IMR-90 (cell line): ENCODE measurements at regions not wholly inside any gene's neighbourhood (a gene's known extent, or its start where the extent isn't known, plus 50 kb on each side); places are given as distances from the start of the nearest gene placed in this dataset.

Source experiments
- ATAC-seq: fragments of 200-7000 bp; cut with Tn5 transposase; 2 replicates; pipeline ENCODE4 v1.9.1; 2020; ENCODE audit warnings: low read depth, mild to moderate bottlenecking, moderate library complexity
- BruUV-seq: library from RNA; stranded (reverse); fragments of 400-500 nt; replicated peaks from 2 replicates; lab custom pipeline; 2021; lab: Mats Ljungman, UMichigan
- CTCF ChIA-PET: fragments of 300-600 bp; formaldehyde crosslinking; extraction: SDS; loops from one replicate; lab custom pipeline; 2021; ENCODE audit warnings: antibody characterized with exemption; lab: Yijun Ruan, JAX
- POLR2A ChIA-PET: fragments of 300-600 bp; sonication (Branson Sonifier 250); formaldehyde crosslinking; loops from one replicate; lab custom pipeline; 2022; ENCODE audit warnings: antibody characterized with exemption; ENCODE audit not compliant: unreplicated experiment; lab: Charles Lee
- DNase-seq: peaks from one replicate; pipeline ENCODE4 v3.0.0; 2013
- H2AFZ ChIP-seq: replicated peaks from 2 replicates; pipeline ENCODE3; 2013; ENCODE audit warnings: low read length, mild to moderate bottlenecking; ENCODE audit not compliant: poor library complexity
- H2AK5ac ChIP-seq: 2 replicates; pipeline ENCODE4 v1.6.1; 2013; ENCODE audit warnings: low read depth, low read length, inconsistent platforms
- H2AK9ac ChIP-seq: replicated peaks from 2 replicates; pipeline ENCODE3; 2013; ENCODE audit warnings: mild to moderate bottlenecking, low read depth, low read length, moderate library complexity; ENCODE audit not compliant: poor library complexity
- H2BK120ac ChIP-seq: 2 replicates; pipeline ENCODE4 v1.6.1; 2013; ENCODE audit warnings: low read depth, low read length, inconsistent platforms
- H2BK15ac ChIP-seq: 3 replicates; pipeline ENCODE4 v1.6.1; 2013; ENCODE audit warnings: low read depth, low read length, inconsistent platforms
- H2BK20ac ChIP-seq: 2 replicates; pipeline ENCODE4 v1.6.1; 2013; ENCODE audit warnings: low read depth, mild to moderate bottlenecking, inconsistent platforms, low read length, moderate library complexity
- H2BK5ac ChIP-seq: 2 replicates; pipeline ENCODE4 v1.6.1; 2013; ENCODE audit warnings: mild to moderate bottlenecking, low read depth, low read length, inconsistent platforms; ENCODE audit not compliant: poor library complexity, severe bottlenecking
- H3K14ac ChIP-seq: replicated peaks from 2 replicates; pipeline ENCODE4 v1.6.1; 2013; ENCODE audit warnings: low read depth, low read length, inconsistent platforms
- H3K18ac ChIP-seq: 2 replicates; pipeline ENCODE4 v1.6.1; 2013; ENCODE audit warnings: low read depth, low read length, control low read depth
- H3K23ac ChIP-seq: 2 replicates; pipeline ENCODE4 v1.6.1; 2013; ENCODE audit warnings: low read depth, low read length, inconsistent platforms
- H3K27ac ChIP-seq: 2 replicates; pipeline ENCODE4 v1.5.1; 2013; ENCODE audit warnings: mild to moderate bottlenecking, control low read depth, low read length; ENCODE audit not compliant: insufficient read depth
- H3K27me3 ChIP-seq: 2 replicates; pipeline ENCODE4 v1.6.1; 2013; ENCODE audit warnings: low read length; ENCODE audit not compliant: control insufficient read depth, insufficient read depth
- H3K36me3 ChIP-seq: 2 replicates; pipeline ENCODE4 v1.6.1; 2013; ENCODE audit warnings: low read length, mixed read lengths; ENCODE audit not compliant: control insufficient read depth, insufficient read depth
- H3K4ac ChIP-seq: 2 replicates; pipeline ENCODE4 v1.6.1; 2013; ENCODE audit warnings: low read depth, low read length, inconsistent platforms
- H3K4me1 ChIP-seq: 2 replicates; pipeline ENCODE4 v1.6.1; 2013; ENCODE audit warnings: low read length, mixed read lengths; ENCODE audit not compliant: control insufficient read depth, insufficient read depth
- H3K4me2 ChIP-seq: 2 replicates; pipeline ENCODE4 v1.6.1; 2013; ENCODE audit warnings: low read depth, mild to moderate bottlenecking, control low read depth, low read length, moderate library complexity
- H3K4me3 ChIP-seq: 2 replicates; pipeline ENCODE4 v1.5.1; 2013; ENCODE audit warnings: low read depth, mild to moderate bottlenecking, control low read depth, low read length, moderate library complexity; ENCODE audit not compliant: insufficient read depth
- H3K56ac ChIP-seq: 2 replicates; pipeline ENCODE4 v1.6.1; 2013; ENCODE audit warnings: low read length, inconsistent platforms; ENCODE audit not compliant: insufficient read depth; ENCODE audit errors: extremely low read depth
- H3K79me1 ChIP-seq, 2 experiments: 2 replicates each; pipeline ENCODE4 v1.6.1; 2013; ENCODE audit warnings: low read length in 2 of 2, inconsistent platforms in 1 of 2, low read depth in 1 of 2
- H3K9ac ChIP-seq: 2 replicates; pipeline ENCODE4 v1.6.1; 2013; ENCODE audit warnings: low read depth, low read length, control low read depth
- H3K9me1 ChIP-seq: 2 replicates; pipeline ENCODE4 v1.6.1; 2013; ENCODE audit warnings: low read length, inconsistent platforms; ENCODE audit not compliant: insufficient read depth
- H3K9me3 ChIP-seq: 2 replicates; pipeline ENCODE4 v1.6.1; 2013; ENCODE audit warnings: low read length; ENCODE audit not compliant: control insufficient read depth, insufficient read depth
- H4K20me1 ChIP-seq: 2 replicates; pipeline ENCODE4 v1.6.1; 2013; ENCODE audit warnings: low read length, inconsistent platforms; ENCODE audit not compliant: insufficient read depth
- H4K5ac ChIP-seq: 2 replicates; pipeline ENCODE4 v1.6.1; 2013; ENCODE audit warnings: mild to moderate bottlenecking, low read depth, low read length, control low read depth
- H4K8ac ChIP-seq, 2 experiments: 2 replicates each; pipeline ENCODE4 v1.6.1; 2013; ENCODE audit warnings: low read depth in 2 of 2, low read length in 2 of 2, control low read depth in 1 of 2, inconsistent platforms in 1 of 2
- H4K91ac ChIP-seq: 2 replicates; pipeline ENCODE4 v1.6.1; 2013; ENCODE audit warnings: low read depth, low read length, inconsistent platforms; ENCODE audit not compliant: insufficient read depth
- BHLHE40 ChIP-seq: fragments of 150-350 bp; IDR thresholded peaks from 2 replicates; pipeline ENCODE4 v1.6.1; 2016; ENCODE audit warnings: mild to moderate bottlenecking, low read depth, low read length
- CEBPB ChIP-seq: IDR thresholded peaks from 2 replicates; pipeline ENCODE4 v1.6.1; 2012; ENCODE audit warnings: low read depth, low read length, improper control_type of control experiment
- CHD1 ChIP-seq: IDR thresholded peaks from 2 replicates; pipeline ENCODE4 v1.6.1; 2012; ENCODE audit warnings: low read depth, low read length, improper control_type of control experiment
- CTCF ChIP-seq: conservative IDR thresholded peaks from 2 replicates; pipeline ENCODE4 v1.5.1; 2012; ENCODE audit warnings: mild to moderate bottlenecking, low read depth, low read length, improper control_type of control experiment
- ELK1 ChIP-seq: fragments of 150-350 bp; IDR thresholded peaks from 2 replicates; pipeline ENCODE4 v1.6.1; 2016; ENCODE audit warnings: low read depth, mild to moderate bottlenecking, low read length, moderate library complexity, borderline replicate concordance
- FOS ChIP-seq: fragments of 150-350 bp; IDR thresholded peaks from 2 replicates; pipeline ENCODE4 v1.6.1; 2016; ENCODE audit warnings: low read depth, low read length
- MAFK ChIP-seq: IDR thresholded peaks from 2 replicates; pipeline ENCODE4 v1.6.1; 2012; ENCODE audit warnings: low read depth, low read length, improper control_type of control experiment
- MAZ ChIP-seq: IDR thresholded peaks from 2 replicates; pipeline ENCODE4 v1.6.1; 2012; ENCODE audit warnings: low read depth, mild to moderate bottlenecking, low read length, improper control_type of control experiment, moderate library complexity, borderline replicate concordance
- MXI1 ChIP-seq: IDR thresholded peaks from 2 replicates; pipeline ENCODE4 v1.6.1; 2012; ENCODE audit warnings: low read depth, mild to moderate bottlenecking, low read length, moderate library complexity, borderline replicate concordance
- NFE2L2 ChIP-seq: fragments of 150-350 bp; IDR thresholded peaks from 2 replicates; pipeline ENCODE4 v1.6.1; 2016; ENCODE audit warnings: low read depth, mild to moderate bottlenecking, low read length
- POLR2A ChIP-seq: IDR thresholded peaks from 2 replicates; pipeline ENCODE4 v1.6.1; 2012; ENCODE audit warnings: mild to moderate bottlenecking, low read depth, low read length
- RAD21 ChIP-seq: IDR thresholded peaks from 2 replicates; pipeline ENCODE4 v1.6.1; 2012; ENCODE audit warnings: low read length, improper control_type of control experiment
- RCOR1 ChIP-seq: IDR thresholded peaks from 2 replicates; pipeline ENCODE4 v1.6.1; 2012; ENCODE audit warnings: mild to moderate bottlenecking, low read length, improper control_type of control experiment; ENCODE audit not compliant: insufficient replicate concordance
- RFX5 ChIP-seq: IDR thresholded peaks from 2 replicates; pipeline ENCODE4 v1.8.0; 2012; ENCODE audit warnings: low read depth, mild to moderate bottlenecking, low read length, moderate library complexity
- SMC3 ChIP-seq: fragments of 150-350 bp; IDR thresholded peaks from 2 replicates; pipeline ENCODE4 v1.6.1; 2016; ENCODE audit warnings: low read depth, mild to moderate bottlenecking, antibody characterized with exemption, low read length, moderate library complexity
- USF2 ChIP-seq: fragments of 150-350 bp; IDR thresholded peaks from 2 replicates; pipeline ENCODE4 v1.6.1; 2017; ENCODE audit warnings: mild to moderate bottlenecking, antibody characterized with exemption, low read length, low read depth
- WGBS, 2 experiments: methylation state at CpG; one replicate each; pipeline versions ENCODE4 v1.1.5 to v1.1.7; 2013; ENCODE audit warnings: missing lambda C conversion rate in 2 of 2; ENCODE audit not compliant: insufficient read length in 1 of 2; ENCODE audit errors: extremely low coverage in 2 of 2; 5-methylcytosine and 5-hydroxymethylcytosine counted together
- dilution Hi-C: fragments of 300-500 bp; cut with HindIII; formaldehyde crosslinking; loops from one replicate; pipeline ENCODE4 v1.14.3; 2018; ENCODE audit warnings: low sequenced_read_pairs; ENCODE audit not compliant: unreplicated experiment
- in situ Hi-C: fragments of 300-500 bp; cut with MboI; formaldehyde crosslinking; loops from 3 replicates; pipeline ENCODE4 v1.14.3; 2019; ENCODE audit warnings: low sequenced_read_pairs, inconsistent platforms, mixed read lengths
- intact Hi-C: fragments of 100-400 bp; cut with micrococcal nuclease; formaldehyde crosslinking; loops from 2 replicates; pipeline ENCODE4 v1.10.0; 2022

GRCh38 chr13:40187841-40188591 is 478.4 kb downstream of the FOXO1 start:
- Histone ChIP-seq H3K14ac (no peak overlapping the region), H2BK120ac (no peak overlapping the region), H3K27ac (no peak overlapping the region), H4K8ac (no peak overlapping the region), H2AK5ac (no peak overlapping the region), H2BK20ac (no peak overlapping the region), H3K9me3 (no peaks in the 10 kb centered on the region), H3K27me3 (no peaks in the 10 kb centered on the region), H3K4me1 (no peaks in the 10 kb centered on the region), H3K79me1 (no peaks in the 10 kb centered on the region), H3K4ac (no peak overlapping the region), H4K5ac (no peak overlapping the region), H3K23ac (no peak overlapping the region), H2BK15ac (no peak overlapping the region), H3K56ac (no peak overlapping the region), H3K4me2 (no peak overlapping the region), H4K91ac (no peak overlapping the region), H3K9ac (no peak overlapping the region), H3K36me3 (no peaks in the 10 kb centered on the region), H3K9me1 (no peaks in the 10 kb centered on the region), H3K4me3 (no peak overlapping the region), H3K18ac (no peak overlapping the region), H2AFZ (no peak overlapping the region), H2BK5ac (no peak overlapping the region), H4K20me1 (no peaks in the 10 kb centered on the region), H2AK9ac (no peak overlapping the region)
- WGBS, 2 experiments = 70% methylated on average over 4 of the region's 27 CpGs; no CpG with 5 or more reads in 1 of the 2 experiments
- BruUV-seq = no TSS peak
- POLR2A ChIA-PET = no interaction called here
- no peak for DNase-seq
- dilution Hi-C loops (no loop called here), intact Hi-C loops (no loop called here), in situ Hi-C loops (no loop called here)
- CTCF ChIA-PET = no interaction called here
- no peak for ATAC-seq
- no peak for TF ChIP-seq RAD21
- TF ChIP-seq ELK1 = no peak
- TF ChIP-seq POLR2A = no peak
- no peak for TF ChIP-seq USF2
- no peak for TF ChIP-seq BHLHE40
- TF ChIP-seq CHD1 = no peak
- no peak for TF ChIP-seq RFX5
- no peak for TF ChIP-seq CTCF
- no peak for TF ChIP-seq FOS
- TF ChIP-seq RCOR1 = no peak
- no peak for TF ChIP-seq MAZ
- TF ChIP-seq NFE2L2 = no peak
- TF ChIP-seq SMC3 = no peak
- TF ChIP-seq MXI1 = no peak
- TF ChIP-seq MAFK = no peak
- TF ChIP-seq CEBPB = no peak
